GF-D8 (cell line): ENCODE measurements at regions not wholly inside any gene's neighbourhood (a gene's known extent, or its start where the extent isn't known, plus 50 kb on each side); places are given as distances from the start of the nearest gene placed in this dataset.
"Not testable (repeated sequence)": the region's sequence is repeated elsewhere in the genome, so short reads cannot be mapped to it uniquely, and the experiment has no call there.

Source experiments
- DNase-seq: peaks from one replicate; lab custom pipeline; 2025; lab: John Stamatoyannopoulos, UW

DNA sequence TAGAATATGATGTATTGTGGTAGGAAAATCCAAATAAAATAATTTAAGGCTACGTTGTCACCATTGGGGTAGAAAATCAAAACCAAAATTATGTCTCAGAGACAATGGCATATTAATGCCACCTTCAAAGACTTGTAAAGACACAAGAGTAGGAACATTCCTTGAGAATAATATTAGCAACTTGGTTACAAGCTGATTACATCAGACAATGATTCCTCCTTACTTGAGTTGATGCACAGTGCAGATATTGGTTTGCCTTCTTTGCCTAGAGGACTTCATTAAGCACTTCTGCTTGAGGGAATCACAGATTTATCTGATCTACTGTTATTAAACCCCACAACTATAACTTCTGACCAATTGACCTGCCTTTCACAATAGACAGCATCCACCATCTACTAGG, 500.2 kb downstream of the CDH9 start:
- no peak for DNase-seq

DNA sequence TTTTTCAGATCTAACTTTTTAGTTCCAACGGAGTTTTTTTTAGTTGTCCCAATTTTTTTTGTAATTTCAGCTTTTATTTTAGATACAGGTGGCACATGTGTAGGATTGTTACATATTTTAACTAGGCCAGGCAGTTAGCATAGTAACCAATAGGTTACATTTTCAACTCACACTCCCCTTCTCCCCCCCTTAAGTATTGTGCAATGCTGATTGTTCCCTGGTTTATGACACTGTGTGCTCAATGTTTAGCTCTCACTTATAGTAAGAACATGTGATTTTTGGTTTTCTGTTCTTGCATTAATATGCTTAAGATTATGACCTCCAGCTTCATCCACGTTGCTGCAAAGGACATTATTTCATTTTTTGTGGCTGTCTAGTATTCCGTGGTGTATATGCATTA, 503.2 kb downstream of the CDH9 start:
- no peak for DNase-seq

DNA sequence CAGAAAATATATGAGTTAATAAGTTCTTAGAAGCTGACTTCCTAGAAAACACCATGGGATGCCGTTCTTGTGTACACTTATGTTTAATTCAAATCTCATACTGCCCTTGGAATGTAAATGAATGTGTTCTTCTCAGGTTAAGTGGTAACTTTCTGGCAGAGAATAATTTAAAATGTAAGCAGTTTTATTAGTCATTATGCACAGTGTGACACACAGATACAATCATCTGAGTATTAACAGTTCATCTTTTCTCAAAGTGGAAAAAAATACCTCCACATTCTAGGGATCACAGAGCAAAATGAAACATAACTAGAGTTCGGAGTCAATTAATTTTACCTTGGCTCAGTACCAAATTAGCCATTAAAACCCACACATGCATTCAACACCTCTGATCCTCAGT, 508.1 kb downstream of the CDH9 start:
- no peak for DNase-seq

DNA sequence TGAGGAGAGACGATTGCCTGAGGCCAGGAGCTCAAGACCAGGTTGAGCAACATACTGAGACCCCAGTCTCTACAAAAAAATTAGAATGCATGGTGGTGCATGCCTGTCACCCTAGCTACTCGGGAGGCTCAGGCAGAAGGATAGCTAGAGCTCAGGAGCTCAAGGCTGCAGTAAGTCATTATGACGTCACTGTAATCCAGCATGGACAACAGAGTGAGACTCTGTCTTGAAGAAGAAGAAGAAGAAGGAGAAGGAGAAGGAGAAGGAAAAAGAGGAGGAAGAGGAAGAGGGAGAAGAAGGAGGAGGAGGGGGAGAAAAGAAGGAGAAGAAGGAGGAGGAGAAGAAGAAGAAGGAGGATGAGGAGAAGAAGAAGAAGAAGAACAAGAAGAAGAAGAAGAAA, 519.1 kb downstream of the CDH9 start:
- no peak for DNase-seq

DNA sequence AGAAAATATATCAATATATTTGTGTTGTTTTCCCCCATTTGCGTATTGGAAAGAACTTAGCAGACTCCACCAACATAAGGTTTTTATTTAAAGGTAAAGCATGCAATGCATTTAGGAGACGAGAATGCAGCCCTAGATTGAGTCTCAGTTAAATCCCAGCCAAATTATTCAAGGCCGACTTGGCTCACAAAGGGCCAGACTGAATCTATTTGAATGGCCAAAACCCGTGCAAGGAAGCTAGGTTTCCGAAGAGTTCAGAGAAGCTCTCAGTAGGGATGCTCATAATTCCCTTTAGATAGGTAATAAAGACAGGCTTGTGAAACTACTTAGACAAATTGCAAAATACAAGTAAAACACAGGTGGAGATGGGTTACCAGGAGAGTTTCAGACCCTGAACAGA, 520.3 kb downstream of the CDH9 start:
- no peak for DNase-seq

DNA sequence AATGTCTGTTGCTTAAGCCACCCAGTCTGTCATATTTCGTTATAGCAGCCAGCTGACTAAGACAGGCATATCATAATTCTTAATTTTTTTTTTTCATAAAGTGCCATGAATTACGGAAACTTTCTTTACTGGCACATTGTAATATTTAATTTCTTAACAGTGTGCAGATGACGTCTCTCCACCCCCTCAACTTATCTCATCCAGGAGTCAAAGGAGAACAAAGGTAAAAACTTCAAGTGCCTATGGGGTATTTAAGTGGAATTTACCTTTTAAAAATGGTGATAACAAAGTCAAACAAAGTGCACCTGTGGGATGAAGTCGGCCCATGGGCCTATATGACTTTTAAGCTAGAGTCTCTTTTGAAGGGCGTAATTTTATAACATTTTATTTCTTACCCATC, 539.4 kb downstream of the CDH9 start:
- DNase-seq = no peak

DNA sequence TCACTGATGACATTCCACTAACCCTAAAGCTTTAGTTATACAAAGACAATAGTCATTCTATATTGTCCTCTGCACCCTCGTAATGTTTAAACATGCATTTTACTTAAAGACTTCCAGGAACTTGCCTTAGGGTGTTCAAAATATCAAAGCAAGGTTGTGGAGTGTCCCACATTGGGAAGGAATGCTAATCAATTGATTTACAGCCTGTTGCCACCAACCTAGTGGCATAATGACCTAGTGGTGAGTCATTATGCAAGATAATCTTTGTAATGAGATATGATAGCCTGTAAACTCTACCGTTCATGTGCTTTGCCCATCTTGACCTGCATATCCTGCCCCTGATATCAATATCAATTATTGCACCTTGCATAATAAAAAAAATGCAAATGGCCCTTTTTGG, 542.9 kb downstream of the CDH9 start:
- DNase-seq = no peak

DNA sequence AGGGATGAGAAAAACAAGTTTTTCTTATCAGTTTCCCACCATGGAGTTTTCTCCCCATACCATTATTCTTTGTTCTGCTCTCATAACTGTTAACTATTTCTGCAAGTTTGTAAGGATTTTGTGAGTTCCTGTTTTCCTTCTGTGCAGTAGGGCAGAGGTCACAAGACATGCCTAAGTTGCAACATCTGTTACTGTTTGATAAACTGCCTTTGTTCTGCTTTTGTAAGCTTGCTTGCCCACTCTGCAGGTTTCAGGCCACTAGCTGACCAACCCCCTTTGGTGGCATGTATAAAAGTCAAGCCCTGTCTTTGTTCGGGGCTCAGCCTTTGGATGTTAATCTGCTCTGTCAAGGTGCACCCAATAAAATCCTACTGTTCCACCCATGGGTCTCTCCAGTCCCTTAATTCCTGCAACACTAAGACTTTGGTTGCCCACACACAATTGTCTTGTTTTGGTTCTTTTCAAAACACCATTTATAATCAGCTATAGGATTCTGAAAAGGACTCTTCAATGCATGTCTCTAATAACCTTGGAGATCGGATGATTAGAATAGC, 545.4 kb downstream of the CDH9 start:
- DNase-seq = peak; percentile 25

DNA sequence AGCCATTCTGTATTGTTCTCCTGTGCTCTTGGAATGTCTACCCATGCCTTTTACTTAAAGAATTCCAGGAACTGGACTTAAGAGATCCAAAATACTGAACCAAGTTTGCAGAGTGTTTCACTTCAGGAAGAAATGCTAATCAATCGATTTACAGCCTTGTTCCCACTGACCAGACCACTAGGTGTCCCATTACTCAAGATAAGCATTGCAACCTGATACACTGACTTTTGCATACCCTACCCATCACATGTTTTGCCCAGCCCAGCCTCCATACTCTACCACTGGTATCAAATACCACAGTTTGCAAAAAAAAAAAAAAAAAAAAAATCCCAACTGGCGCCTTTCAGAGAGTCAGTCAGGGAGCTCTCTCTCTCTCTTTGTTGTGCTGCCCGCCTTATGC, 550.8 kb downstream of the CDH9 start:
- no peak for DNase-seq

DNA sequence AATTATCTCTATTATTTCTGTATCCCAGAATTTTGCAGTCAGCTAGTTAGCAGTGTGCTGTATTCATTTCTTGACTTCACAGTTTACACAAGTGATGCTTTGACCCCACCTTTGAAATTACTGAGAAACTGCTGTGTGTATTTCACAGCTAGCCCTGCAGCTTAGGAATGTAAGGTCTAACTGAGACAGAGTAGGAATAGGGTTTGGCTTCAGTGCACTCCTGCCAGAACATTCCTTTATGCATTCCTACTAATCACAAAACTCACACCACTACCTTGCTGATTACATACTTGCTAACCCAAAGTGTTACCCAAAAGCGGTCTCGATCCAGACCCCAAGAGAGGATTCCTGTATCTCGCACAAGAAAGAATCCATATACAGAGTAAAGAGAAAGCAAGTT, 551.8 kb downstream of the CDH9 start:
- DNase-seq = no peak

DNA sequence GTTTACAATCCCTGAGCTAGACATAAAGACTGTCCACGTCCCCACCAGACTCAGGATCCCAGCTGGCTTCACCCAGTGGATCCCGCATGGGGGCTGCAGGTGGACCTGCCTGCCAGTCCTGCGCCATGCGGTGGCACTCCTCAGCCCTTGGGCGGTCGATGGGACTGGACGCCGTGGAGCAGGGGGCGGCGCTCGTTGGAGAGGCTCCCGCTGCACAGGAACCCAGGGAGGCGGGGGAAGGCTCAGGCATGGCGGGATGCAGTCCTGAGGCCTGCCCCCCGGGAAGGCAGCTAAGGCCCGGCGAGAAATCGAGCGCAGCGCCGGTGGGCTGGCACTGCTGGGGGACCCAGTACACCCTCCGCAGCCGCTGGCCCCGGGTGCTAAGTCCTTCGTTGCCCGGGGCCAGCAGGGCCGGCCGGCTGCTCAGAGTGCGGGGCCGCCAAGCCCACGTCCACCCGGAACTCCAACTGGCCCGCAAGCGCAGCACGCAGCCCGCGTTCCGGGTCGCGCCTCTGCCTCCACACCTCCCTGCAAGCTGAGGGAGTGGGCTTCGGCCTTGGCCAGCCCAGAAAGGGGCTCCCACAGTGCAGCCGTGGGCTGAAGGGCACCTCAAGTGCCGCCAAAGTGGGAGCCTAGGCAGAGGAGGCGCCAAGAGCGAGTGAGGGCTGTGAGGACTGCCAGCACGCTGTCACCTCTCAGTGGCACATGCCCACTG, 553.1 kb downstream of the CDH9 start:
- DNase-seq = not testable (repeated sequence)

DNA sequence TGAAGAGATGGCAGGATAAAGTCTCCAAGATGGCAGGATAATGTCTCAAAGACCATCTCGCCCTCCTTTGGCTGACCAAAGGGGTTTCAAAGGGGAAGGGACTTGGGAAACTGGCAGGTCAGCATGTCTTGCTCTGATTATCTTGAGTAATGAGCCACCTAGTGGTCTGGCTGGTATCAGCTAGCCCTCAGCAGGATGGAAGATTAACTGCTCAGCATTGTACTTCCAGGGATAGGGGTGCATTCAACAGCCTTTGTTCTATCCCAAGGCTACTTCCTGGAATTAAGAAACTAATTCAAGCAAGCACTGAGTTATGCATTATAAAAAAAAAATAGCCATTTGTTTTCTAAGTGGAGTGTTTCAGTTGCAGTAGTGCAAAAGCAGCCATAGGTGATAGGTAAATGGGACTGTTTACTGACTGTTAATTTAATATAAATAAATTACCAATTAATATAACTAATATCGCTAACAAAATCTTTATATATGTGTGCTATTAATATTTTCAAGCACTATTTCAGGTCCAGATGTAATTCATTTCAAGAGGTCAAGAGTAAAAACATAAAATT, 555.5 kb downstream of the CDH9 start:
- no peak for DNase-seq

DNA sequence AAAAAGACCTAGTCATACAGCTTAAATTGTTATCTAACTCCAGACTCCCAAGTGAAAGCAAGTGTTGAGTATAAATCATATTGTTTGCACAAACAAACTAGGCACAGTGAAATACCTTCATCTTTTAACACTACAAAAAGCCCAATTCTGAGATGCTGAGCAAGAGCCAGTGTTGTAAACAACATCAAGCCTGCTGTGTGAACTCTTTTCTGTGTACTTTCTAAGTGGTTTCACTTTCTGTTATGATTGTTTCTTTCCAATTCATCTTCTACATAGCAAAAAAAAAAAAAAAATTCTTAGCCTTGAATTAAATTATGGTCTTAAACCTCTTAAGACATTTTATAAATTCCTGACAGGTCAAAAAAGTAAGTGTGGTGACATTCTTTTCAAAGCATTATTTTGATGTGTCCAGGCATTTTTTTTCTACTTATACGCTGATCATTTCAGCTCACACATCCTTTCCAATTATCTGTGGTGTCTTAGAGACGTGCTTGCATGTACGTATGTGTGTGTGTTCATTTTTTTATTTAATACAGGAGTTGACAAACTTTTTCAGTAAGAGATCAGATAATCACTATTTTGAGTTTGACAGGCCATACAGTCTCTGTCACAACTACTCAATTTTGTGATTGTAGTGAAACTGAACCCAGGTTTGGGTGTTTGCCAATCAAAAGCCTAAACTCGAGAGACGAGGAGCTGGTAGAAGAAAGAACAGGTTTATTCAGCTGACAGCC, 556.1 kb downstream of the CDH9 start:
- no peak for DNase-seq

DNA sequence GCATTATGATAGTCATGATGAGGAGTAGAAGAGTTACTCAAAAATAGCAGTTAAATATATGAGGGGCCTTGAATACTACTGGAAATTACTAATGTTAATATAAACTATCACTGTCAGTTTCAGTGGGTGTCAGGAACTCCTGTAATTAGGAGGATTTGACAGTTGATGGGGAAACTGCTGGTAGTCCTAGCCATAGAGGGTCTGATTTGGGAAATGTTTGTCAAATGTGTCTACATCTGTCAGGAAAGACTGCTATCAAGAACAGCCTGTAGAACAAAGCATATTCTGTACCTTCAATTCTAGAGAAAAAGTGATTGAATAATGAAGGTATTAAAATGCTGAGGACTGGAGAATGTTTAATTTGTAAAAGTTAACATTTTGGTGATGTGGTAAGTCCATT, 567.9 kb downstream of the CDH9 start:
- no peak for DNase-seq

DNA sequence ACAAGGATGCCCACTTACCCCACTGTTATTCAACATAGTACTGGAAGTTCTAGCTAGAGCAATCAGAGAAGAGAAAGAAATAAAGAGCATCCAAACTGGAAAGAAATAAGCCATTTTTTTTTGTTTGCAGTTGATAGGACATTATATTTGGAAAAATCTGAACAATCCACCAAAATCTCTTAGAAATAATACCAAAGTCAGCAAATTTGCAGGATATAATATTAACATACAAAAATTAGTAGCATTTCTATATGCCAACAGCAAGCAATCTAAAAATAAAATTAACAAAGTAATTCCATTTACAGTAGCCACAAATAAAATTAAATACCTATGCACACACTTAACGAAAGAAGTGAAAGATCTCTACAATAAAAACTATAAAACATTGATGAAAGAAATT, 599.3 kb downstream of the CDH9 start:
- no peak for DNase-seq

DNA sequence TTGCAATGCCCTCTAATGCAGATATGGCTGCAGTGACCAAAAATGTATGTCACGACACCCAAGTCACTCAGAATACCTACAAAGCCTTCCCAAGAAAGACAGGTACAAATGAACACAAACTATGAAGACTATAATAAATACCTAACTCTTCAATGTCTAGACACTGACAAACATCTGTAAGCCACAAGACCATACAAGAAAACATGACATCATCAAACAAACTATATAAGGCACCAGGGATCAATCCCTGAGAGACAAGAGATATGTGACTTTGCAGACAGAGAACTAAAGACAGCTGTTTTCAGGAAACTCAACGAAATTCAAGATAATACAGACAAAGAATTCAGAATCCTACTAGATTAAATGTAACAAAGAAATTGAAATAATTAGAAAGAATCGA, 603.7 kb downstream of the CDH9 start:
- no peak for DNase-seq

DNA sequence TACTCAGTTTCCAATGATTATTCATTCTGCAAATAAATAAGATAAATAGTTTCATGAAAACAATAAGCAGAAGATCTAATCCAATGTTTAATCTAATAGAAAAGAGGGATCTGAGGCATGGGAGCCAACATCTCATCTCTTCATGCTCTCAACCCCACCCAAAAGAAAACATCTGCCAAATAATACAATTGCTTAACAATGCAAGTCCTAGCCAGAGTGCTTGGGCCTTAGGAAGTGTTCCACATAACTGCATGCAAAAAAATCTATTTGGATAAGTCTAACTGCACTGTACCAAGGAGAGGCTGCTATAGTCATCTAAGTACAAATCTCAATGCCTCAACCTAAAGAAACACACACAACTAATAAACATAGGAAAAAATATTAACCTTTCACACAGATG, 606.0 kb downstream of the CDH9 start:
- DNase-seq = no peak

DNA sequence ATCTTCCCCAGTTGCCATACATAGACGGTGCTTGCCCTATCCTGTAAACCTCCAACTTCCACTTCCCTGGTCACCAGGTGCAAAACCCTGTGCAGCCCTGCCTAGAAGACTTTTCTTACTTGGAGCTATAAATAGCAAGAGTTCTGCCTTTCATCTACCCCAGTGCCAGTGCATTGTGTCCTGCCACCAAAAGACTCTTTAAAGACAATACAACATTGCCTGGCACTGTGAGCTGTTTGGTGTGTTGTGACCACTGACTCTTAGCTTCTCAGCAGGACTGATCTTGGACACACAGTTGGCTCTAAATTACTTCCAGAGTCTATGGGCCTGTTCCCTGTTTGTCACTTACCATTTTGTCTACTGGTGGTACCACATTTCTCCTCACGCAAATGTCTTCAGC, 608.1 kb downstream of the CDH9 start:
- DNase-seq = no peak

DNA sequence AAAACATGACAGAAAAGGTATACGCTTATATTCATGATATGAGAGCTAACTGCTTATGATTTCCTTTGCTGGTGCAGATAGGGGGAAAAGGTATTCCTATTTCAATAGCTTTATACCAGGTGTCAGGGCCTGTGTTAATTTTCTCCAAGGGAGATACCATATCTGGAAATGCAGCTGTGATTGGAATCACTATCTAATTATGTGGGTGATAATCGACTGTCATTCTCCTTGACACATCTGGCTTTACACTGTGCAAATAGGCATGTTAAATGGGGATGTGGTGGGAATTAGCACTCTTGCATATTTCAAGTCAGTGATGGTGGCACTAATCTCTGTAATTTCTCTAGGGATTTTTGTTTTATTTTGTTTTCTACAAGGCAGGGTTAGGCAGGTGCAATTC, 611.1 kb downstream of the CDH9 start:
- DNase-seq = no peak

DNA sequence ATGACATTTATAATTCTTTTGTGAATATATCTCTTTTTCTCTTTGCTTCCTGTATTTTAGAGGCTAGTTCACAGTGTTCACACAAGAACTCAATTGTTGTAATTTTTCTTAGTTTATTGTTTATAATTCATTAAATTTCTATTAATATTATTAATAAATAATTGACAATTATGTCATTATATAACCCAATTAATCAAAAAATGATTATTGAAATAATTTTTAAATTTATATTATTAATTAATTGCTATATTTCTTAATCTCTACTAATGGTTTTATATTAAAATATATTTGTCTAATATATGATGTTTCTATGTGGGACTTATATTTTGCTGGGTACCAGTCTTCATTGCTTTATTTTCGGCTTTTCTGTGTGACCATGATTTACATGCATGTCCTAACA, 618.4 kb downstream of the CDH9 start:
- no peak for DNase-seq

DNA sequence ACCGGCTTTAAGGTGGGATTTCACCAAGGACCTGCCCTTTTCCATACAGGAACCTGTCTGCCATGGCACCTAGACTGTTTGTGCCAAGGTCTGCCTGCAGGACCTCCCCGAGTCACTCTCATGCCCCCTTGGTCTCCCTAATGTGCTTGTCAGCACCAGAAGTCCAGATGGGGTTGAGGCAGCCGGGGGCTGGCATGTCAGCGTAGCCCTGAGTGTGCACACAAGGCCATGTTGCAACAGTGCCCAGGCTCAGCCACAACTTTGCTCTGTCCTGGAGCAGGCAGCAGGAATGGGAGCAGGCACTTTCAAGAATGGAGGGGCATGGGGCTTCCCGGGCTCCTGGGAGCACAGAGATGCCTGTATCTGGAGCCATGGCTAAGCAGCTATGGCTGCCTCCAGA, 621.5 kb downstream of the CDH9 start:
- DNase-seq = no peak

DNA sequence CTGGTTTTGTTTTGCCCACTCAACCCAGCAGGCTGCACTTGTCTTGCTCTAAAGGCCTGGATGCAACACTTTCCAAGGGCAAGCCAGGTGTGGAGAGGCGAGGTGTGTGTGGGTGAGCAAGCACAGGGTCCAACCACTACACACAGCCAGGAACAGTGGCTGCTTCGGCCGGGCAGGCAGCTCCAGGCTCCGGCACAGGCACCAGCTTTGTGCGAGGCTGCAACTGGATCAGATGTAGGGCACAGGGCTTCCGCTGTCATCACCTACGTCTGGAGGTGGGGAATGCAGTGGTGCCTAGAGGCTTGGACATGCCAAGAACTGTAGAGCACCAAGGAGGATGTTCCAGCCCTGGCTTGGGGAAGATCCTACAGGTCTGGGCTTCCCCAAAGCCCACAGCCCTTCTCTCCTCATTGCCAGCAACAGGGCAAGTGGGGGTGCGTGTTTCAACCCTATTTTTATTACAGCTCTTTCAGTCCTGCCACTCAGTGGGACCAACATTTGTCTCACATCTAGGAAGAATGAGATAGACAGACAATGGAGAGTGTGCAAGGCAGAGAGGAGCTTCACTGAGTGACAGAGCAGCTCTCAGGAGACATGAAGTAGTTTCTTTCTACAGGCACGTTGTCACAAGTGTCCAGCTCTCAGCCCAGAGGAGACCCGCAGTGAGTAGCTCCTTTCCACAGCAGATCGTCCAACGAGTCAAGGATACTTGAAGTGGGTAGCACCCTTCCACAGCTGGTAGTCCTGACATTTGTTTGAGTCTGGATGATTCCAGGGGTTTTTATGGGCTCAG, 622.2 kb downstream of the CDH9 start:
- no peak for DNase-seq

DNA sequence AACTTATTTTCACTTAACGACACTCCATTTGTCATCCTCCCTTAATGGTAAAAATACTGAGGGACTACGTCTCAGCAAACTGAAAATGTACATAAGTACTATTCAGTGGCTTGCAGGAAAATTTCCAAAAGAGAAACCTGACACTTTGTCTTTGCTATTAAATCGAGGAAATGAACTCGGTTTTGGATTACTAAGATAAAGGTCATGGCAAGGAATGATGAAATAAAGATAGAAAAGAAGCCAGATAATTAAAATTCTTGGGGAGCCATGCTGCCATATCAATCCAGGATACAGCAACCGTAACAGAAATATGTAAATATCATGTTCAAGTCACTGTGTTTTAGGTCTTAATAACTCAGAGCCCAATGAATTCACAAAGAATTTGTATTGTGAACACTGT, 647.8 kb downstream of the CDH9 start:
- DNase-seq = no peak
